H54 (cell line): ENCODE measurements at regions not wholly inside any gene's neighbourhood (a gene's known extent, or its start where the extent isn't known, plus 50 kb on each side); places are given as distances from the start of the nearest gene placed in this dataset.

Source experiments
- DNase-seq: peaks from one replicate; pipeline ENCODE4 v3.0.0; 2011; ENCODE audit warnings: low spot score, mixed read lengths; ENCODE audit not compliant: insufficient read length
- FAIRE-seq: peaks from 3 replicates; lab custom pipeline; 2011; peaks lifted over from hg19 to GRCh38; lab: Jason Lieb, UNC
- POLR2A ChIP-seq: IDR thresholded peaks from 2 replicates; pipeline ENCODE4 v1.6.1; 2011; ENCODE audit warnings: low read depth, mild to moderate bottlenecking, low read length

DNA sequence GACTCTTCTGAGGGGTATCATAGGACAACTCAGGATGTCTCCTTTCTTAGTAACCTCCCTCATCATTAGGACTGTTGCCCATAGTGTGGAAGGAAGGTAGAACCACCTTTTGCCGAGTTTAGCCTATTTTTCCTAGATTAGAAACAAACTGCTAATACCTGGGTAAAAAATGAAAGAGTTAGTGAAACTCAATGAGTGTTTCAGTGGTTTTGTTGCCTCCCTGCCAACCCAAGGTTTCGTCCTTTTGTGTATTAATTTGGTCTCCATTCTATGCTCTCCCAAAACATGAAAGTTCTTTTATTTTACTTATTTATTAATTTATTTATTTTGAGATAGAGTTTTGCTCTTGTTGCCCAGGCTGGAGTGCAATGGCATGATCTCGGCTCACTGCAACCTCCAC, 174.9 kb upstream of the KCNJ16 start:
- no peak for TF ChIP-seq POLR2A
- DNase-seq (no peak), FAIRE-seq (no peak)

DNA sequence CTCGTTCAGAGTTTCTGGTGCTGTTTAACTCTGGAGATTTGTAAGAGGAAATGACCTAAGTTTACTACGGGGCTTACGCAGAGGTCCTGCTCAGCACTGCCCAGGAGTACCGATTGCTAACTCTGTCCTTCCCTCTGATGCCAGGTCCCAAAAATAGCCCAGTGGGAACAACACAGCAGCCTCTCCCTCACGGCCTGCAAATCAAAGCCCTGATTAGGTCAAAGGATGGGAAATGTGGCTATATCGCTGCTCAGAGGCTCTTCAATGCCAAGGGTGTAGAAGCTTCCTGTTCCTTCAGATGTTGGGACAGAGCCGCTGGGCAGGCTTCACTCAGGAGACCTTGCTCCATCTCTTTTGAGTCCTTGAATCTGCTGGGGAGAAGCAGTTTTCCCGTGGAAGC, 174.2 kb upstream of the KCNJ16 start:
- FAIRE-seq, result no peak
- DNase-seq, result no peak
- TF ChIP-seq POLR2A, result no peak

DNA sequence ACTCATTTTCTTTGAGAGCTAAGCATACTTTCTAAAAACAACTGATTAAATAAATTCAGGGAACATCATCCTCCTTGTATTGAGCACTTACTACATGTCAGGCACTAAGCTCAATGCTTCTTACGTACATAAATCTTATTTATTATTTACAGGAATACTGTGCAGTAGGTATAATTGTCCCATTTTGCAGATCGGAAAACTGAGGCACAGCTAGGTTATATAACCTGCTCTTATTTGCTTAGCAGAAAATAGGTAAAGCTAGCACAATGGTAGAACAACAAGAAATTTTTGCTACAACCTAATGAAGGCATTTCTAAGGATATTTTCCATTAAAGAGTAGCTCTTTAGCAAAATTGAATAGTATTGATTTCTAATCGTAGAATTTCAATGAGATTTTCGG, 168.7 kb upstream of the KCNJ16 start:
- no peak for FAIRE-seq
- DNase-seq, result no peak
- TF ChIP-seq POLR2A, result no peak

DNA sequence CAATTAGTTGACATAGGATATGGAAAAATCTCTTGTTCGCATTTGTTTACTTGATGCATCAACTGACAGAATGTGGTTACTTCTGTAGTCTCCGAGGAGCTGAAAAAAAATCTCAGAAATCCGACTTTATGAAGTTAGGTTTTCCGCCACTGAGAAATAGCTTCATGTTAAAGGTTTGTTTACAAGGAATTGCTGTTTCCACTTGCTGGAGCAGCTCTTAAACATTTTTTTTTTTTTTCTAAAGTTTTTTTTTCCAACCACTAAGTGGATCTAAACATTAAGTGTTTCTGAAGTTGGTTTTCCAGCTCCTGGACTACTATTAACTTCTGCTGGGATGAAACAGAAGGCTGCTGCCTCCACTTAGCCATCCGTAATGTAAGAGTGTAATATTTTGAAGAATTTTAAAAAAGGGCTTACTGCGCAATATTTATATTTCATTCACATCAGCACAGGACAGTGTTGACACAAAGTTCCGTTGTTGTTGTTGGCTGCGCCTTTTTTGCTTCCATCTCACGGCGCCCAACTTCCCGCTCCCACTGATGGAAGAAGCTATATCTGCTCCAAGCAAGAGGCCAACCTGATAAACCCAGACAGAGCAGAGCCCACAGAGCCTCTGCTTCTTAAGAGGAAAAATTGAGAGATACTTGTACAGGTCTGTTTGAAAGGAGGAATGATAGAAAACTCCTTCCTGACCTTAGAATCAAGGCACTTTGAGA, 167.7 kb upstream of the KCNJ16 start:
- no peak for TF ChIP-seq POLR2A
- FAIRE-seq (no peak), DNase-seq (no peak)

DNA sequence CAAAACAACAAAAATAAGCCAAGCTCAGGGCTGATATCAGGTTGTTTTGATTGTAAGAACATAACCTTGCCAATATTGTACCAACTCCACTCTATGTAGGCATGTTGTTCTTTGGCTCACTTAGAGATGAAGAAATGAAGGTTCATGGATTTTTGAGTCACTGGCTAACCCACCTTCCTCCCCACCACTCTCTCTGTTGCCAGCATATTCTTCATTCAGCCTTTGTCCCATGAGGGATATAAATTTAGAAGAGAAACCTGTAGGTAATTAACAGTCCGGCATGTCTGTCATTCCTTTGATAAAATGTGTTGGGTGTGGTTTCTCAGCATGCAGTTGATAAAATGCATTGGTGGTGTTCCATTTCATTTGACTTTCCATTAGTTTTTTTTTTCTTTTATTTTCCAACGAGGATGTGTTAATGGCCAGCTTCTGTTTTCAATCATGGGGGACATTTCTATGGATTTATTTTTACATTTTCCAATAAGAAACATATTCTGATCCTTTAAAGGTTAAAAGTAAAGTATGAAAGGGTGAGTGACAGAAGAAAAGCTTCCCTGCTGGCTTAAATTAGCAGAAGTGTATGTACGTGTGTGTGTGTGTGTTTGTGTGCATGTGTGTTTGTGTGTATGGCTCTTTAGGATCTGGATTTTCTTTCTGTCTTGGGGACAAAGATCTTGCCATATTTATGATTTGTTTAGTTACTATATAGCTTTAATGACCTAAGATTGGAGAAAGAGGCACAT, 166.2 kb upstream of the KCNJ16 start:
- no peak for TF ChIP-seq POLR2A
- no peak for FAIRE-seq
- no peak for DNase-seq

DNA sequence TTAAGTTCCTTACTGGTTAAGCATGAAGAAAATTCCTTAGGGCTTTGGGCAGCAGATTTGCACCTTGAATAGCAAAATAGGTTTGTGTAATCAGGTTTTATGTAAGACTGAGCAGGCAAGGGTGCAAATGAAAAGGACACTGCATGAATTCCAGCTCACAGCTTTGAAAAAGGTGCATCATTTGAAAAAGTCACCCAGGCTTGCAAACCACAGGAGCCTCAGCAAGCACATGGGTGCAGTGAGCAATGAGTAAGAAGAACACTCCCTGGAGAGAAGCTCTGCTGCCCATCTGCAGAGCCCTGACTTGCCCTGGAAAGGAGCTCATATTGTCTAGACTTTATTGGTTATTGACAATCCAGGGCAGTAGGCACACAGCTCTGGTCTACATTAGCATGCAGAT, 165.6 kb upstream of the KCNJ16 start:
- TF ChIP-seq POLR2A, result no peak
- FAIRE-seq, result no peak
- DNase-seq, result no peak

DNA sequence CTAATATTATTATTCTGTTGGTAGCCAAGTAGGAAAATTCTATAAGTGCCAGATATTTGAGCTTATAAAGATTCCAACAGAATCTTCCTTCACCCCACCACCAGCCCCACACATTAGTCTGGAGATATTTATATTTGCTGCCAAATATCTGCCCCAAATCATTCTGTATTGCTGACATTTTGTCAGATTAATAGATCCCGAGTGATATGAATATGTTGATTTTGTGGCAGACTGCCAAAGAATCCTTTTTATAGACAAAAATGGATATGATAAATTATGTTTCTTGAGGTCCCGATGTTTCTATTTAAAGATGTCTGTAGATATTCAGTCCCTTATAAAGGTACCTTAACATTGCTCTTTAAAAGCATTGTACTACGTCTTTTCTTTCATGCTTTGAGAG, 162.2 kb upstream of the KCNJ16 start:
- no peak for TF ChIP-seq POLR2A
- no peak for DNase-seq
- FAIRE-seq, result no peak

DNA sequence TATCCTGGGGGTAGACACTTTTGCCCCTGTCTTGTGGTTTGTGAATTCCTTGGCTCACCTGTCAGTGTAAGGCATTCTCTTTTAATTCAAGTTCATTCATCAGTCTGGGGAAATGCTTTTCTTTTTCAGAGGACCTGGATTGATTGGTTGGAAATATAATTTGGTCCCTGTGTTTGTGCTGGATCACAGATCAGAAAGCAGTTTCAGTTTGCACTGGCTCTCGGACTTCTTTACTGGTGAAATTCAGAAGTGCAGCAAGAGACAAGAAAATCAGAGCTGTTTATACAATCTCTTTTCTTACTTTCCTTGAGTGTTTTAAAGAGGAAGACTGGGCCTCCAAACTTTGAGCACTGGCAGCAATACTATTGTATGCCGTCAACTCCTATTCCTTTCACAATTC, 161.8 kb upstream of the KCNJ16 start:
- no peak for DNase-seq
- TF ChIP-seq POLR2A, result no peak
- FAIRE-seq, result peak; percentile 76

DNA sequence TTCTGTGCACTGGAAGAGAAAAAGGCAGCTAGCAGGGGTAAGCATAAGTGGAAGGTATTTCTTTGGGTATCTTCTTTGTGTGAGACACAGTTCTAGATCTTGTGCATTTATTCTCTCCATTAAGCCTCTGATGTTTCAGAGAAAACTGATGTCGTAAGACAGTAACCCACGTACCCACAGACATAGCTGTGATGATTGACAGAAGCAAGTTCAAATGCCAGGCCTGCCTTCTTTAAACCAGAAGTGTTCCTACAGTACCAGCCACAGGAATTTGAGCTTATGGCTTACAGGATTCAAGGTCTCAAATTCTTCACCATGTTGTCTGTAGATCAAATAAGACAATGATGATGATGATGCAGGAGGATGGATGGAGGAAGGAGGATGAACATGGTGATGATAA, 161.4 kb upstream of the KCNJ16 start:
- no peak for TF ChIP-seq POLR2A
- no peak for DNase-seq
- no peak for FAIRE-seq

DNA sequence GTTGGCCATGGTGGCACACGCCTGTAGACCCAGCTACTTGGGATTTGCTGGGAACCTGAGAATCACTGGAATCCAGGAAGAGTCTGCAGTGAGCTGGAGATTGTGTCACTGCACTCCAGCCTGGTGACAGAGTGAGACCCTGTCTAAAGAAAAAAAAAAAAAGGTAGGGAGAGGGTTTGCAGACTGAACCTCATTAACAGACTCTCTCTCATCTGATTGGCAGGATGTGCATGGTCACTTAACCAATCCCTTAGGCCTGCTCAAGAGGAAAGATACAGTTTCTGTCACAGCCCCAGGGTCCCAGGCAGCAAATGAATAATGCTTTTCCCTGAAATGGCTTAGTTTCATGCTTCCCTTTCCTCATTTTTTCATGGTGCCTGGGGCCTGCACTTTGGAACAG, 160.5 kb upstream of the KCNJ16 start:
- no peak for DNase-seq
- TF ChIP-seq POLR2A, result no peak
- no peak for FAIRE-seq

DNA sequence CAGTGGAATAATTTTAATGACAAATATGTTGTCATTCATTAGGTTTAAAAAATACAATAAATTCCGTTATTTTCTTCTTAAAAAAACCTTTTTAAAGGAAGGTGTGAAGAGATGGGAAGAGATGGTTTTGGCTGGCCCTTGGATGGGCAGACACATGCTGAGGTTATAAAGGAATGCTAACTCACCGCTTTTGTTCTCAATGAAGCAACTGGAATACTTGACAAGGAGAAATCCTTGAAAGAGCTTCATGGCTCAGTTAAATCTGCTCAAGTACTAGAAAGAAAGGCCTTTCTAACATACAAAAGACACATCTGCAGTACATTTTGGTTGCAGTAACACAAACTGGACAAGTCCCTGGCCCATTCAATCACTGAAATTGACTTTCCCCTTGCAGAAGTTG, 158.3 kb upstream of the KCNJ16 start:
- FAIRE-seq (no peak), DNase-seq (no peak)
- TF ChIP-seq POLR2A, result no peak

DNA sequence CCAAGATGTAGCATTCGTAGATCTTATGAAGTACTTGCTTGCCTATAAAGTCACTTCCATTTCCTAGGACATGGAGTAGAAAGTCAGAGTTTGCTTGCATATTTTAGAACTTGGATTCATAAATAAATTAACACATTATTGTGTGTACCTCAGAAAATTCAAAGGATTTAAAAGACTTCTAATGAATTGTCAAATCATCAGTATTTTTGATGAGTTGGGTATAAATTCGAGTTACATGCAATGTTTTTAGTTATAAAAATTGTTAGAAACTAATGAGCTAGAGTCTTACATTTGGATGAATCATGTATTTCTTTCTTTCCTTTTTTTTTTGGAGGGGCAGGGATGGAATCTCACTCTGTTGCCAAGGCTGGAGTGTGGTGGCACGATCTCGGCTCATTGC, 156.9 kb upstream of the KCNJ16 start:
- no peak for FAIRE-seq
- no peak for TF ChIP-seq POLR2A
- no peak for DNase-seq

DNA sequence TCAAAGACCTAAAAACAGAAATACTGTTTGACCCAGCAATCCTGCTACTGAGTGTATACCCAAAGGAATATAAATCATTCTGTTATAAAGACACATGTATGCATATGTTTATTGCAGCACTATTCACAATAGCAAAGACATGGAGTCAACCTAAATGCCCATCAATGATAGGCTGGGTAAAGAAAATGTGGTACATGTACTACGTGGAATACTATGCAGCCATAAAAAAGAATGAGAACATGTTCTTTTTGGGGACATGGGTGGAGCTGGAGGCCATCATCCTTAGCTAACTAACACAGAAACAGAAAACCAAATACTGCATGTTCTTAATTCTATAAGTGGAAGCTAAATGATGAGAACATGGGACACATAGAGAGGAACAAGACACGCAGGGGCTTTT, 155.2 kb upstream of the KCNJ16 start:
- DNase-seq, result no peak
- no peak for FAIRE-seq
- no peak for TF ChIP-seq POLR2A

DNA sequence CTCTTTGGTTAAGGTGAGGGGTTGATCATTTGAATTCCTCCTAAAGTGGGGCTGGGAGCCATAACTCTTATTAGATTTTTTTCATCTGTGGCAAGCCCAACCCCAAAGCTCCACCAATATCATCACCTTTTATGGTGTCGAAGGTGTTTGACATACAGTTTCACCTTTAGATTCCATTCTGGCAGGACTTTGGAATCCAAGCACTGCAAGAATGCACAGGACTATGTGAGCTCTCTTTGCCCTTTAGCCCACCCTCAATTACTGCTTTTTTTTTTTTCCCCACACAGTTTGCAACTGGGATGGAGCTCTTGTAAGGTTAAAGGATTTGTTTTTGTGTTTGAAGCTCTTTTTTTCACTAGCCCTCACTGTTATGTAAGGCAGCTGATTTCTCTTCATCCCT, 154.0 kb upstream of the KCNJ16 start:
- DNase-seq, result no peak
- TF ChIP-seq POLR2A, result no peak
- no peak for FAIRE-seq

DNA sequence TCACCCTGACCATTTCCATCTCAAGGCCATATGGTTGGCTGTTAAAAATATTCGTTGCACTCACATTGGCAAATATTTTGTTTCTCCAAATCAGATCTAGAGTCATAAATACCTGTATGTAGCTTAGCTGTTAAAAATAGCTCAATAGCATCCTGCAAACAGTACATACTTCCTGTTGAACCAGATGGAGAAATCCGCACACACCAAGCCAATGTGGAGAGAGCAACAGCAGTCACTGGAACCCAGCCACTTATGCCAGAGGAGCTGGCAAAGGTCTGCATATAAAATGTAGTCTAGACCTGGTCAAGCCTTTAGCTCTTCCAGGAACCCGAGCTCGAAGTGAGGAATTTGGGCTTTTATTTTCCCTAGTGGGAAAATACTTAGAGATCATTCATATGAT, 146.4 kb upstream of the KCNJ16 start:
- FAIRE-seq (no peak), DNase-seq (no peak)
- no peak for TF ChIP-seq POLR2A
